CD4-positive, alpha-beta T cell treated with Interleukin-12 subunit alpha and Interleukin-12 subunit beta, for 1 hour (primary cell): ENCODE measurements at regions not wholly inside any gene's neighbourhood (a gene's known extent, or its start where the extent isn't known, plus 50 kb on each side); places are given as distances from the start of the nearest gene placed in this dataset.

Experiments
- DNase-seq: peaks from one replicate; pipeline ENCODE4 v3.0.0-alpha.2; 2020

GRCh38 chr1:106957795-106958194, 98.7 kb upstream of the PRMT6 start:
- DNase-seq: no peak

GRCh38 chr1:106960412-106960811, 96.1 kb upstream of the PRMT6 start:
- DNase-seq: no peak

GRCh38 chr1:106961646-106962045, 94.8 kb upstream of the PRMT6 start:
- DNase-seq: no peak

GRCh38 chr1:106962591-106962990, 93.9 kb upstream of the PRMT6 start:
- no peak for DNase-seq

GRCh38 chr1:106964495-106964894, 92.0 kb upstream of the PRMT6 start:
- no peak for DNase-seq

GRCh38 chr1:106968644-106969043, 87.8 kb upstream of the PRMT6 start:
- DNase-seq: no peak

GRCh38 chr1:106969731-106970130, 86.7 kb upstream of the PRMT6 start:
- DNase-seq: no peak

- DNase-seq: no peak
These were observed 84.4 kb upstream of the PRMT6 start for GRCh38 chr1:106972074-106972473.

- DNase-seq: no peak
These were observed 80.5 kb upstream of the PRMT6 start for GRCh38 chr1:106975944-106976343.

- DNase-seq: no peak
These were observed 77.8 kb upstream of the PRMT6 start for GRCh38 chr1:106978477-106979322.

GRCh38 chr1:106979371-106979770, 77.1 kb upstream of the PRMT6 start:
- DNase-seq: no peak

GRCh38 chr1:106980121-106980520, 76.4 kb upstream of the PRMT6 start:
- DNase-seq: no peak

- DNase-seq: no peak
These were observed 71.7 kb upstream of the PRMT6 start for GRCh38 chr1:106984801-106985200.

GRCh38 chr1:106986603-106987002, 69.9 kb upstream of the PRMT6 start:
- no peak for DNase-seq

- DNase-seq: no peak
These were observed 60.5 kb upstream of the PRMT6 start for GRCh38 chr1:106995970-106996369.

- DNase-seq: no peak
These were observed 58.0 kb upstream of the PRMT6 start for GRCh38 chr1:106998431-106999002.

GRCh38 chr1:107000902-107001301, 55.6 kb upstream of the PRMT6 start:
- no peak for DNase-seq

GRCh38 chr1:107003972-107004371, 52.5 kb upstream of the PRMT6 start:
- no peak for DNase-seq

GRCh38 chr1:107004421-107004820, 52.1 kb upstream of the PRMT6 start:
- no peak for DNase-seq
